Hematopoietic multipotent progenitor cell treated with erythropoietin and hydrocortisone succinate and interleukin-3 and kit ligand, for 8 days (in vitro differentiated cells): ENCODE measurements at regions not wholly inside any gene's neighbourhood (a gene's known extent, or its start where the extent isn't known, plus 50 kb on each side); places are given as distances from the start of the nearest gene placed in this dataset.

Experiments used
- DNase-seq: peaks from one replicate; pipeline ENCODE4 v3.0.0-alpha.2; 2015

DNA sequence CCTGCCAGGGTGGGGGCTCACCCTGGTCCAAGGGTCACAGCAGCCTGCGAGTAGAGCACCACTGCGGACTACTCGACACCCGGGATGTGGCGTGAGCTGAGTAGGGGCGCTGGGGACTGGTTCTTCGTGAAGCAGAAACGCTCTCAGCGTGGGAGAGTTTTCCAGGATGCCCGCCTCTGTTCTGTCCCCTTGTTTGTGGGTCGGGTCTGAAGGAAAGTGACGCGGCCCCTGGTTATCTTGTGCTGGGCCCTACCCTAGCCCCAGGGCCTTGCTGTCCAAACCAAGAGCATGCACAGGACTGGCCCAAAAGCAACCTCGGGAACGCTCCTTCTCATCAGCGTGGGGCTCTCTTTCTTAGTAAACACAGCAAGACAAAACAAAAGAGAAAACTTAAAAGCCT is 303.3 kb downstream of the IRF8 start:
- no peak for DNase-seq

DNA sequence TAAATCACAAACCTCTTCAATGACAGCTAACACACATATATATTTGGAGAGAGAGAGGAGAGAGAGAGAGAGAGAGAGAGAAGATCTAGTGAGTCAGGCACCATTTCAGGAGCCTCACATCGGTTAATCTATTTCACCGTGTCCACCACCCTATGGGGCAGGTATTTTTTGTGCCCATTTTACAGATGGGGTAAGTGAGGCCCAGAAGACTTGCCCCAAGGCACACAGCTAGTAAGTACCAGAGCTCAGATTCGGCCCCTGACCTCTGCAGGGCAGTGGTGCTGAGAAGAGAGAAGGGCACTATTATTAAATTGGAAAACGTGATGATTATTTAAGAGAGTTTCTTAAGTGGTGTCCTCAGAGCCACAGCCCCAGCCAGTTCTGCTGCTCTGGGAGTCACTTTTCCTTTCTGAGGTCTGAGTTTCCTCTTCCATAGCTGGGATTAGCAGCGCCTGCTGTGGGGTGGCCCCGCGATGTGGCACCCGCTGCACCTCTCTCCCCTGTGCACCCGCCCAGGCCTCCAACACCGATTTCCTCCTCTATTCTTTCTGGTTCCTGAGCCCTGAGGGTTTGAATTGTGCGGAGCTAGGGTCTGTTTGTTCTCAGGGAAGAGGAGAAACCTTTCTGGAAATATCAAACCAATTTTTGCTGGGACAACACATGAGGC is 303.9 kb downstream of the IRF8 start:
- no peak for DNase-seq

DNA sequence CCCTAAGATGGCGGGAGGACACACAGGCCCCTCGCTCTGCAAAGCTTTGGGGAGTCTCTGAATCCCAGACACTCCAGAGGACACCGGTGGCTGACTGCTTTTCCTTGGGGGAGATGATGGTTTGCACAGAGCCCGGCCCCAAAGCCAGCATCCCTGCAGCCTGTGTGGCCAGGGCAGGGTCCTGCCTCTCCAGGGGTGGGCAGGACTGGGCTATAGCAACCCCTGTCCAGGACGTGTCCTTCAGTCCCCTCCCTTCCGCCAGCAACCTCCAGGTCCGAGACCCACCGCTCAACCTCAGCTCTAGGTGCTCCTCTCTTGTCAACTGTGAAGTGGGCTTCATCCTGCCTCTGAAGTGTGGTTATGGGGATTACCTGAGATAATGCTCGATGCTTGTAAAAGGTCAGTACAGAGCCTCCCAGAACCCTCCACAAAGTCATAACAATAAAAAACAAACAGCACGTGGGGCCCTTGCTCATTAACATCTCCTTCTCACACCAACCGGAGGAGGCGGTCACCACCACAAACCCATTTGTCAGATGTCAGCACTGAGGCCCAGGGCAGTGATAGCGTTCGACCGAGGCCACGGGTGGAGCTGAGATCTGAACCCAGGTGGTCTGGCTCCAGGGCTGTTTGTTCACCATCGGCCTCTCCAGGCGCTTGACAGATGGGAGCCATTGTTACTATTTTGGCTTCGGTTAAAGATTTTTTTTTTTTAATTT is 304.8 kb downstream of the IRF8 start:
- DNase-seq = no peak

DNA sequence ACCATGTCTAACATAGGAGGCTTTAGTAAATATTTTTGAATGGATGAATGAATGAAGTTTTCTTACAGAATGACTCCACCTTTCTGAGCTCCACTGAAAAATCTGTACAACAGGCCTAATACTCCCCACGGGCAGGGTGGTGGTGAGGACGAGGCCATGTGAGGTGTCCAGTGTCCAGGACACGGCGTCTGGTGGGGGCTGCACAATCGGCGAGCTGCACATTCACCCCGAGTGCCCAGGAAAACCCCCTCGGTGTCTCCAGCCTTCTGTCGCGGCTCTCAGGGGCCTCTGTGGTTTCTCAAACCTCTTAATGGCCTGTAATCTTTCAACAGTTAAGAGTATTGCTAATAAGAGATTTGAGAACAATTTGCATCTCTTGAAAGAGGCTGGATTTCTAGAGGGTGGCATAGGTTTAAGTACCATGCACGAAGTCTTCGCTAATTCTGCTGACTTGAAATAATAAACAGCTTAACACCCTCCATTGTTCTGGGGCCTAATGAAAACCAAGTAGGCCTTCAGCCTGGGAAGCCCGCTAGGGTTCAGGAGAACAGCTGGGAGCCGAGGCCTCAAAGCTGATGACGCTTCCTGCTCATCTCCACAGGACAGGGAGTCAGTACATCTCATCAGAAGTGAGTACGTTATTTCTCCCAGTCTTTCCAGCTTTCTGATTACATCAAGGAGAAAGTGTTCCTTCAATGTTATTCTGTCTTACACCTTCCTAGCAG is 304.6 kb upstream of the FOXF1 start:
- no peak for DNase-seq

DNA sequence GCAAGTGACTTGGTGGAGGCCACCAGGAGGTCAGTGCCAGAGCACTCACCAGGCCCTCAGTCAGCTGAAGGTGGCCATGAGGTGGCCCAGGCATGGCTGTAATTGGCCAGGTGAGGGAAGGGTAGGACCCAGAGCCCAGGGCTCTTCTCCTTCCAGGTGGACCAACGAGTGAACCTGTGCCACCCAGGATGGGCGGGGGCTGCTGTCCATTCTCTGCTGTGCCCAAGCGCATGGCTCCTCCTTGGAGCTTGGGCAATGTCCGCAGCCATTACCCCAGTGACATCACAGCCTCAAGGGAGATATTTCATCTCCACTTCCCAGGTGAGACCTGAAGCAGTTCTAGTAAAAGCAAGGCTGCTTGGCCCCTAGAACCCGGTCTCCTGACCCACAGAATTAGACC is 303.0 kb upstream of the FOXF1 start:
- DNase-seq = no peak

DNA sequence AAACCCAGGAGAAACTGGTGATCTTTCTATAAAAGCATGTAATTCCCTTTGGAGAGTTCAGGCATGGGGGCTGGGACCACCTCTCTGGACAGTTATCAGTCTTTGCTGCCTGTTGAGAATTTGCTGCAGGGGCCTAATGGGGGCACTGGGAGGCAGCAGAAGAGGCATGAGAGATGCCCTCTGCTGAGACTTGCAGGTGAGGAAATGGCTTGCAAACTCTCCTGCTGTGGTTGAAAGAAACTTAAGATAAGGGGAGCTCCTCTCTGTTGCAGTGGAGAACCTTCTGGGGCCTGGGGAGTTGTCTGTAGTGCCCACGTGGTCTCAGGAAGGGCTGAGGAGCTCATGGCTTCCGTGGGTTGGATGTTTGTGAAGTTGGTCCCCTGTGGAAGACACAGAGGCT is 301.1 kb upstream of the FOXF1 start:
- no peak for DNase-seq

DNA sequence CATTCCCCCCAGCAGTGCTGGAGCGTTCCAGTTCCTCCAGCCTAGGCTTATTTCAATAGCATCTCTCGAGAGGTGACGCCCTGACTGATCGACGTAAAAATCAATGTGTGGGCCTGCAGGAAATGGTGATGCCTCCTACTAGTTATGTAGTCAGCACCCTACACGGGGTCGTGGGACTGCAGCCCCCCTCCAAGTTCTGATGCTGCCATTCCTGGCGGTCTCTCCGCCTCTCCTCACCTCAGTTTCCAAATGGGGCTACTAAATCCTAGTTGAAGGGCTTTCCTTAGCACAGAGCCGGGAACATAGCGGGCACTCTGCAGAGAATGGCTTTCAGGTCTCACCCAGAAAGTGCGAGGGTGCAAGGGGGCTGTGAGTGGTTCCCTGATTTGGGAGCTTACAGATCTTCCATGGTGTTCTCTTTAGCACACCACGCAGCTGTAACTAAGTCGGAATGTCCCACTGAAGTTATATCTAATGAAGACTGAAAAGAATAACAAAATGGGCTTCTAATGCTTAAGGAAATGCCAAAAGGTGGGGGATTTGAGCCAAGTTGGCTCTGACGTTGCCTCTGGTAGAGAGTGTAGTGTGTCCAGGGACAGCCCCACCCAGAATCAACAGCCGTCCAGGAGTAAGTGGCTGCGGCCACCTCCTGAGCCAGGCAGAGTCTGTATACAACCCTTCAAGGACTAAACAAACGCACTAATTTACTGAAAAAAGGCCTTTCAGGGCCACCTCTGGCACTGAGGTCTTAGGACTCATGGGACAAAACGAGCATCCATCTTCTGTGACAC is 299.7 kb upstream of the FOXF1 start:
- DNase-seq = no peak

DNA sequence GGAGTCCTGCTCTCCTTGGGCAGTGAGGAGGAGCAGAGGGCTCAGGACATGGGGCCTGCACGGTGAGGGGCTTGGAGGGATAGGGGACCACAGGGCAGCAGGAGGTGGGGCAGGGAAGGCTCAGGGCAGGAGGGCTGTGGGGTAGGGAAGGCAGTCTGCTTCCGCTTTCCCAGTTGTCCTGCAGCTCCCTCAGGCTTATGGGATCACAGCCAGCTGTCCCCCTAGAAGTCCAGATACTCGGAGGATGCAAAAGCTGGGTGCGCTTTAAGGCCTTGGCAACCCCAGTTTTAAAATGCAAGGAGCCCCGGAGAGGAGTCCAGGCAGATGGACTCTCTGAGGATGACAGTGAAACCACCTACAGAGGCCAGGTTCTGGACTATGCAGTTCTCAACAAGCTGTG is 299.1 kb upstream of the FOXF1 start:
- DNase-seq = no peak

DNA sequence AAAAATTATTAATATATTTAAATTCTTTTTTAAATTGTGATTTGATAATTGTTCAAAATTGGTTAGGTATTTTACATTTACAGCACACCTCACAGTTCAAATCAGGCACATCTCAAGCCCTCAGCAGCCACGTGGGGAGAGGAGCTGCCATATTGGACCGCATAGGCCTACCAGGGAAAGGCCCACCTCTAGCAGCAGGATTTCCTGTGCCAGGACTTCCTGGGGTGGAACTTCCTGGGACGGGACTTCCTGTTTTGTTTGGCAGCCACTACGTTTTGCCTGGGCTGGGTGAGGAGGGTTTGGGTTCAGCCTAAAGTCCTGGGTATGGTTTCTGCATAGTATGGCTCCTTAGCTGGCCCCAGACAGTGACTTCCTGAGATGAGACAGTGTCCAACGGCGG is 298.5 kb upstream of the FOXF1 start:
- no peak for DNase-seq

DNA sequence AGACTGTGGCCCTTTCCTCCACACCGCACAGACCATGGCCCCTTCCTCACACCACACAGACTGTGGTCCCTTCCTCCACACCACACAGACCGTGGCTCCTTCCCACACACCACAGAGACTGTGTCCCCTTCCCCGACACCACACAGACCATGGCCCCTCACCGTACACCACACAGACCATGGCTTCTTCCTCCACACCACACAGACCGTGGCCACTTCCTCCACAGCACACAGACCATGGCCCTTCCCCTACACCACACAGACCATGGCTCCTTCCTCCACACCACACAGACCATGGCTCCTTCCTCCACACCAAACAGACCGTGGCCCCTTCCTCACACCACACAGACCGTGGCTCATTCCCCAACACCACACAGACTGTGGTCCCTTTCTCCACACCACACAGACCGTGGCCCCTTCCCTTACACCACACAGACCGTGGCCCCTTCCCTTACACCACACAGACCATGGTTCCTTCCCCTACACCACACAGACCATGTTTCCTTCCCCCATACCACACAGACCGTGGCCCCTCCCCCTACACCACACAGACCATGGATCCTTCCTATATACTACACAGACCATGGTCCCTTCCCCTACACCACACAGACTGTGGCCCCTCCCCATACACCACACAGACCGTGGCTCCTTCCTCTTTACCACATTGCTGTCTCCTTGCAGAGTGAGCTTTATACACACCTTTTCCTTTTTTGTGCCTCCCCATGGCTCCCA is 297.5 kb upstream of the FOXF1 start:
- no peak for DNase-seq

DNA sequence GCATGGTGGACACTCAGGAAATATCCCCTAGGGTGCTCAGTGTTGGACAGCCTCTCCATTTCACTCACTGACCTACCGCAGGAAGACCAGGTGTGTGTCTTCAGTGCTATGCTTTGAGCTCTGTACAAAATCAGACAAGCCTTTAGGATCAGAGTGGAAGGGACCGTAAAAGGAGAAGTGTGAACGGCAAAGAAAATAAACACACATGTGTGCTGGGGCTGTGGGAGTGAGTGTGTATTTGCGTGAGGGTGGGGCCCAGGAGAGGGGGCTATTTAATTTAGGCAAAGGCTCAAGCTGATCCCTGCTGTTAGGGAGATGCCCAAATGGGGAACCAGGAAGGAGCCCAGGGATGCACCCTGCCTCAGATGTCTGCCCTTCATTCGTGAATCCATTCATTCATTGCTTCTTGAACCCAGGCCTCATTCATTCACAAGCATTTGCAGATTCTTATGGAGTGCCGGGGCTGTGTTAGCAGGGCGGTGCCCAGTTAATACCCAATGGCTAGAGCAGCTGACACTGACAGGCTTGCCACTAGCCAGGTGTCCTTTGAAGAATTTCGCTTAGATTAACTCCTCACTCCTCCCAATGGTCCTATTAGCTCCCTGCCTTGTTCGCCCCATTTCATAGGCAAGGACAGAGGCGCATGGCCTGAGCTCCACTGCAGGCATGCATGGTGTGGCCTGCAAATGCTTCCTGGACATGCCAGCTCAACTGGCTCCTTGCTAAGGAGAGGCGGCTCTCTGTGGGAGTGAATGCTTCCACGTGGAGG is 296.7 kb upstream of the FOXF1 start:
- no peak for DNase-seq

DNA sequence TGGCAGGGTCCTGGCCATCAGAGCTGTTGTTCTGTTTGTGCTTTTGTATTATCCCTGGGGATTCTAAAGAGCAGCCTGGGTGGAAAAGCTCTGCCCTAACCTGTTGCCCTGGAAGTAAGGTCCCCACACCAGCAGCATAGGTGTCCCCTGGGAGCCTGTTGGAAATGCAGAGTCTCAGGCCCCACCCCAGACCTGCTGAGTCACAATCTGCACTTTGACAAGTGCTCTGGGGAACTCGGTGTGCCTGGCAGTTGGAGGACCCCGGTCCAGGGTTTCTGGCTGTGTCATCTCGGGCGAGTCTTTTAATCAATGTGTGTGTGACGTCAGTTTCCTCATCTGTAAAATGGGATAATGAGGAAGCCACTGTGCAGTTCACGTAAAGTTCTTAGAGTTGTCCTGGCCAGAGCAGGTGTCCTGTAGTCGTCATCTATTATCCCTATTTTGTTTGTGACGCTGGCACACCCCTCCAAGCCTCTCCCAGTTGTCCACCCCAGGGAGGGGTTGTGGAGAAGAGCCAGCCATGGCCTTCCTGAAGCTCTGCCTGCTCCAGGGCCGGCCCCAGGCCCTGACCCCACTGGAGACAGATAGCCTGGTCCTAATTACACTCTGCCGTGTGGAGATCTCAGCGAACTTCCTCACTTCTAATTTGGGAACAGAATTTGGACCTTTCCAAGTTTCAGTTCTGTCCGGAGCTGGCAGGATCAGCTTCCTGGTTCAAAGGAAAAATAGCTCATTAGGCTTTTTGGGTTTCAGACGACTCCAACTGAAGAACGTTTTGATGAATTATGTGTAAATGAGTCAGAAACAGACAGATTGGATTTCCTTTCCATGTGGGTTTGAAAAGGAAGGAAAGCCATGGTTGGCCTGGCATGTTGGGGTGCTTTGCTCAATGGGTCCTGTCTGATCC is 295.7 kb upstream of the FOXF1 start:
- DNase-seq = no peak

DNA sequence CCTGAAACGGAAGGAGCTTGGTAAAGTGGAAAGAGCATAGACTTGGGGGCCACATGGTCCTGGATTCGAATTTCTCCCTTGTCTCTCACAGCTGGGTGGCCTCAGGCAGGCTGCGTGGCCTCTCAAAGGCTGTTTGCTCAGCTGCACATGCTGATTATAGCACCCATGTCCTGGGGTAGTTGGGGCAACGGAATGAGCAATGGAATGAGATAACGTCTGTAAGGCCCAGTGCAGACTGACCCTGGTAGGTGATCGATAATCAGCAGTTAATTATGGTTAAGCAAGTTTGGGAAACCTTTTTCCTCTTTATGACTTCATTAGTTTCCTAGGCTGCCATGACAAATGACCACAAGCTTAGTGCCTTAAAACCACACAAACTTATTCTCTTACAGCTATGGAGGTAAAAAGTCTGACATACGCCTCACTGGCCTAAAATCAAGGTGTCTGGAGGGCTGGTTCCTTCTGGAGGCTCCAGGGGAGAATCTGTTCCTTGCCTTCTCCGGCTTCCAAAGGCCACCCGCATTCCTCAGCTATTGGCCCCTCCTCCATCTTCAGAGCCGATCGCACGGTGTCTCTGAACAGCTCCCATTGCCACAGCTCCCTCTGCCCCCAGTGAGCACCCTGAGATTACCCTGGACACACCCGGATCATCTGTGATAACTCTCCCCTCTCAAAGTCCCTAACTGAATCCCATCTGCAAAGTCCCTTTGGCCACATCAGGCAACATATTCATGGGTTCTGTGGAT is 294.9 kb upstream of the FOXF1 start:
- DNase-seq = no peak

DNA sequence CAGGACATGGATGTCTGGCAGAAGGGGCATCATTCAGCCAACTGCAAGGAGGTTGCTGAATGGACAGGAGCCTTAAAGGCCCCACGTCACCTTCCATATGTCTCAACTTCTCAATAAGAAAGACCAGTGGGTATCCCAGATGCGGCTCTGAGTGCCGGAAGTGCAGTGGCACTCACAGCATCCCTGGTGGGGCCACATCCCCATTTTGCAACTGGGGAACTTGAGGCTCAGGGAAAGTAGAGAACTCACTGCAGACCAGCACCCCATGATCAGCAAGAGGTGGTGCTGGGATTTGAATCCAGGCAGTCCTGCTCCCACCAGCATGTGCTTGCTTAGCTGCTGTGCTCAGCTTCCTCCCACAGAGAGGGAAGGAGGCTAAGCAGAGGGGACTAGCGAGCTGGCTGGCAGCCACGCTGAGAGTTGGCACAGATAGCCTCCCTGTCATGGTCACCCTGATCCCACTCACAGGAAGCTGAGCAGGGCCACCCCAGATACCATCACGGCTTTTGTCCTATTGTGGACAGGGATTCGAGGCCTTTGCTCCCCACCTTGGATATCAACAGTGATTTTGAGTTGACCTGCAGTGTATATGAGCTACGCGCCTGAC is 294.2 kb upstream of the FOXF1 start:
- no peak for DNase-seq

DNA sequence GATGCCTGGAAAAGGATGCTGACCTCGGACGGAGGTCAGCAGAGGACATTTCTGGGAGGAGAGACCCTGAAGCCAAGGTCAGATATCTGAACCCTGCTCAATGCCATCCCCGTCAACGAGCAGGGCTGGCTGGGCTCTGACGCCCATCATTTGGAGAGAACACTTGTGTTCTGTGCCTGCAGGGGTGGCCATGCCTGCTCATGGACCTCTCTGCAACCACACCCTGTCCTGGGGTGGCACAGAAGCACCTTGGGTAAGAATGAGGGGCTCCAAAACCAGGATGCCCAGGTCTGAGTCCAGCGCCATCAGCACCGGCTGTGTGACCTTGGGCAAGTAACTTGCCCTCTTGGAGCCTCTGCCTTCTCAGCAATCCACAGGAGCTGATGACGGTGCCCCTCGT is 293.7 kb upstream of the FOXF1 start:
- DNase-seq = no peak

DNA sequence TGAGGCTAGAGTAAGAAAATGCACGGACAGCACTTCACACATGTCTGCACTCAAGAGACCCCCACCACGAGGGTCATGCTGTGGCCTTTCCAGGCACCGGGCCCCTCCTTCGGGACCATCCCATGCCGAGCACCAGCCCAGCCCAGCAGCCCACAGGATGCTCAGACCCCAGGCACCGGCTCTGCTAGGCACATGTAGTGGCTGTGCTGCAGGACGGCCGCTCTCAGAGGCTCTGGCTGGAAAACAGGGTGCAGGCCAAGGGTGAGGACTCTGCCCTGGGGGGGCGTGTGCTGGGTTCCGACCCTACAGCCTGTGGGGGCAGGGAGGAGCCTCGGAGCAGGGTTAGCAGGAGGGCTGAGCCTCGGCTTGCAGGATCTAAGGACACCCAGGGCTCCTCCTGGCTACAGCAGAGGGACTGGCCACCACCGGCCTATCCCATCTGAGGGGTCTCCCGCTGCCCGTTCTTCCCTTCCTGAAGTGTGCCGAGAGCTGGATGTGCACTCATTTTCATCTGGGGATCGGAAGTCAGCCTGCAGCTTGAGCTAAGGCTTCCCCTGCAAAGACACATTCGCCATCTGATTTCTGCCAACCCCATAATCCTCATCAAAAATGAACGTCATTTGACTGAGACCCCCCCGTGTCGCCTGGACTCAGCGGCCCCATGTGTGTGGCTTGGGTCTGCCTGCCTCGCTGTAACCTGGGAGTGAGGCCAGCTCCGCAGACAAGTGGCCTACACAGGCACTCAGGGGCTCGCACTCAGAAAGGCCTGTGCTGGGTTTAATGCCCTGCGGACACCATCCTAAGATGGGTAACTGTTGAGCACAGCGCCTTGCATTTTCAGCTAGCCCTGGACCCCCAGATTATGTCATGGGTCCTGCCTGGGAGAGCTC is 293.1 kb upstream of the FOXF1 start:
- no peak for DNase-seq

DNA sequence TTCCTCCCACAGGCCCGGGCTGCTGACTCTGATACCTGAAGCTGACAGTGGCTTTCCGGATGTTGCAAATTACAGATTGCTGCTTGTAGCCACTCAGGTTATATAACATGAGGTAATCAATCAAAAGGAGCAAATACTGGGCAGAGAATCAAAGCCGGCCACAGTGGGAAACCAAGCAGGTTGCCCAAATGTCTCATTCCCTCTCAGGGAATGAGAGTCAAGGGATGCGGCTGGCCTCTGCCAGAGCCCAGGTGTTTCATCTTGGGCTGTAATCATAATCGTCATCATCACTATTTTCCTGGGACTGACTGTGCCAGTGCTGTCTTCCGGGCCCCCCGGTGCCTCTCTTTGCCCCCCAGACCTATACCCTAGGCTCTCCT is 292.4 kb upstream of the FOXF1 start:
- no peak for DNase-seq

DNA sequence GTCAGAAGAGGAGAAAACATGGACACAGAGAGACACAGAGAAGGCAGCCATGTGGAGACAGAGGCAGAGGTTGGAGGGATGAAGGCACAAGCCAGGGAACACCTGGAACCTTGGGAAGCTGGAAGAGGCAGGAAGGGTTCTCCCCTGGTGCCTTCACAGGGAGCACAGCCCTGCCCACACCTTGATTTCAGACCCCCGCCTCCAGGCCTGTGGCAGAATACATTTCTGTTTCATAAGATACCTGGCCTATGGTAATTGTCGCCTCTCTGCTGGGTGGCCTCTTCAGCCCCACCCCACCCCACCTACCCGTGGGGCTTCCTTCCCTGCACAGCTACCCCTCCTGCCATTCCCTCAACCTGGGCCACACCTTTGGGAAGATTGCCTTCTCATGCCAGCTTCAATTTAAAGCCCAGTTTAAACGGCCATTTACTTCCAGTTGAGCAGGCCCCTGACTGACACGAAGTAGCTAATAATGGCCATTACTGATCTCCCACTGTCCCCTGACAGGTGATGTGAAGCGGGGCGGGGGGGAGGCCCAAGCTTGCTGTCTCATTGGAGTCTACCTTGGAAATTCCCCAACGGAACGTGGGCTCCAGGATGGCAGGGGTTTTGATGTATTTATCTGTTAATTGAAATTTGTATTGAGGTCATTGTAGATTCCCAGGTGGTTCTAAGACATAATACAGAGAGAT is 291.7 kb upstream of the FOXF1 start:
- DNase-seq = no peak
